ENCODE measurements at regions not wholly inside any gene's neighbourhood (a gene's known extent, or its start where the extent isn't known, plus 50 kb on each side); places are given as distances from the start of the nearest gene placed in this dataset.

DNA sequence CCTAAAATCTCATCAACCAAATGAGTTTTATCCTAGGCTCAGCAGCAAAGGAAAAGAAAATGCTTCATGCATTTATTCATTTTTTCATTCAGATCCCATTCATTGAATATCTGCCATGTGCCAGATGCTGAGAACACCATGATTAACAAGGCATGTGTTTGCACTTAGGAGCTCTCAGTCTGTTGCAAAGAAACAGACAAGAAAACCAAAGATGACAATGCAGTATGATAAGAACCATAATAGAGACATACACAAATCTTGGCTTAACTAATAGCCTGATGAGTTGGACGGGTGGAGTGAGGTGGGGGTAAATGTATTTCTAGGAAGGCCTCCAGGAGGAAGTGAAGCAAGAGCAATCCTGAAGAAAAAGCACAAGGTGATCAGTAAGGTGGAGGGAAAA lies 177.8 kb upstream of the SCN7A start:
- TF ChIP-seq CTCF (IDR thresholded peaks at IDR 0.05; ENCODE audit: poor library complexity) = no peak
- no peak for TF ChIP-seq EZH2phosphoT487 (IDR thresholded peaks at IDR 0.05; ENCODE audit: low read depth, severe bottlenecking, unreplicated experiment)
